Tibial artery (tissue), 4 donors: ENCODE measurements at regions not wholly inside any gene's neighbourhood (a gene's known extent, or its start where the extent isn't known, plus 50 kb on each side); places are given as distances from the start of the nearest gene placed in this dataset.

Source experiments
- DNase-seq, 2 donors: peaks; one replicate each; pipeline ENCODE4 v3.0.0-alpha.2; 2019
- H3K27ac ChIP-seq, 2 donors: fragments of 200-600 bp; sonication (generic) in 1 of 2; 1 replicate in 1 of 2; 2 replicates in 1 of 2; pipeline ENCODE4 v1.5.1; 2018 to 2019; ENCODE audit warnings: mild to moderate bottlenecking in 1 of 2
- H3K27me3 ChIP-seq, 2 donors: fragments of 200-600 bp; sonication (generic) in 1 of 2; one replicate each; pipeline versions ENCODE4 v1.5.1 to v1.6.0; 2016 to 2019
- H3K36me3 ChIP-seq, 3 donors: fragments of 200-600 bp; sonication (generic) in 2 of 3; one replicate each; pipeline ENCODE4 v1.5.1; 2016 to 2019; ENCODE audit warnings: mild to moderate bottlenecking in 2 of 3
- H3K4me1 ChIP-seq, 4 donors: fragments of 200-600 bp; sonication (generic) in 2 of 4; 1 replicate in 3 of 4; 2 replicates in 1 of 4; pipeline ENCODE4 v1.5.1; 2016 to 2019
- H3K4me3 ChIP-seq, 2 donors: fragments of 200-600 bp; sonication (generic) in 1 of 2; 1 replicate in 1 of 2; 2 replicates in 1 of 2; pipeline ENCODE4 v1.5.1; 2018 to 2019; ENCODE audit warnings: mild to moderate bottlenecking in 2 of 2
- H3K9me3 ChIP-seq, 3 donors: fragments of 200-600 bp; sonication (generic) in 1 of 3; one replicate each; pipeline ENCODE4 v1.5.1; 2016 to 2019
- intact Hi-C: fragments of 100-400 bp; cut with DNase I; formaldehyde crosslinking; loops from one replicate; pipeline ENCODE4 v1.15.0; 2023; ENCODE audit warnings: low total_unique reads
- TF ChIP-seq, protein P1 (sequence below), 2 experiments: fragments of 200-600 bp in 1 of 2; fragments of 450-650 bp in 1 of 2; IDR thresholded peaks; one replicate each; pipeline ENCODE4 v1.5.1; 2017 to 2019; ENCODE audit warnings: antibody characterized with exemption in 2 of 2, mild to moderate bottlenecking in 1 of 2, moderate library complexity in 1 of 2

DNA sequence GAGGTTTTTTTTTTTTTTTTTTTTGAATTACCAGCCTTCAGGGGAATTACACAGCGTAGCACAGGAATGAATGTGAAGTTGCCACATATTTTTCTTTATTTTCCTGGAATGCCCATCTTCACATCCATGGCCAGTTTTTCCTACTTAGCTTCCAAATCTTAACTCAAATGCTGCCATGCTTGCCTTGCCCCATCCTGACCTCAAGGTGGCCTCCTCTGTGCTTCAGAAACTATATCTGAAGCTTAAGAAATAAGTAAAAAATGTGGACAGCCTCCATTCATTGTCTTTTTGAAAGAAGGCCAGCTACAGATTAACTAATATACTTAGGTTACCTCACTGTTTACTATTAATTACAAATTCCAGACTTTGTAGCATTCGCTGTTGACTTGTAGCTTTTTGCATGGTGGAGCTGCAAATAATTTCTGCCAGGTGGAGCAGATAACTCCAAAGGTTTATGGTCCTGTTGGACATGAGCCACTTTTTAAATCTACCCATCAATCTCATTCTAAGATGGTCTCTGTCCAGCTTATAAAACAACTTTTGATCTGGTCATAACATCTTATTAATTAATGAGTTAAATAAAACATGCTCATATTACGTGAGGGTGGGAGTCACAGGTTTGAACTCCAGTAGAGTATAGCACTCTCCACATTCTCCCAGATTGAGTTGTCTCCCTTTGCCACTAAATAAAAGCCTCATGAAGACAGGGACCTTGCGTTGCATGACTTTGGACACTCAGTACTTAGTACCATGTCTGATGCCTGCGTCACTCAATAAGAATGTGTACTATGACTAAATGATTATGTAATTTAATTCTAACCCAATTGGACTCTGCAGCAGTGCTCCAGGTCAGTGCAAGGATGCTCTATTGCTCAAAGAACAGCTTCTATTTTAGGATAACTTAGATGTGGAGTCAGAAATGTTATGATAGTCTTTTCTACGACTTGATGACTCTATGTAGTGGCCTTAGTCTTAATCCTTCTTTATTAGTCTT, 678.6 kb upstream of the CITED2 start:
- H3K36me3 ChIP-seq = no peaks in the 10 kb centered on the region
- no peak overlapping the region for H3K4me3 ChIP-seq
- DNase-seq = no peak
- H3K27ac ChIP-seq = no peak overlapping the region
- no peaks in the 10 kb centered on the region for H3K27me3 ChIP-seq
- TF ChIP-seq, protein P1, sequence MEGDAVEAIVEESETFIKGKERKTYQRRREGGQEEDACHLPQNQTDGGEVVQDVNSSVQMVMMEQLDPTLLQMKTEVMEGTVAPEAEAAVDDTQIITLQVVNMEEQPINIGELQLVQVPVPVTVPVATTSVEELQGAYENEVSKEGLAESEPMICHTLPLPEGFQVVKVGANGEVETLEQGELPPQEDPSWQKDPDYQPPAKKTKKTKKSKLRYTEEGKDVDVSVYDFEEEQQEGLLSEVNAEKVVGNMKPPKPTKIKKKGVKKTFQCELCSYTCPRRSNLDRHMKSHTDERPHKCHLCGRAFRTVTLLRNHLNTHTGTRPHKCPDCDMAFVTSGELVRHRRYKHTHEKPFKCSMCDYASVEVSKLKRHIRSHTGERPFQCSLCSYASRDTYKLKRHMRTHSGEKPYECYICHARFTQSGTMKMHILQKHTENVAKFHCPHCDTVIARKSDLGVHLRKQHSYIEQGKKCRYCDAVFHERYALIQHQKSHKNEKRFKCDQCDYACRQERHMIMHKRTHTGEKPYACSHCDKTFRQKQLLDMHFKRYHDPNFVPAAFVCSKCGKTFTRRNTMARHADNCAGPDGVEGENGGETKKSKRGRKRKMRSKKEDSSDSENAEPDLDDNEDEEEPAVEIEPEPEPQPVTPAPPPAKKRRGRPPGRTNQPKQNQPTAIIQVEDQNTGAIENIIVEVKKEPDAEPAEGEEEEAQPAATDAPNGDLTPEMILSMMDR (IDR thresholded peaks at IDR 0.05) = no peak
- intact Hi-C loops = no loop called here
- peaks cover 0 to 30% (median 0%) of the 10 kb centered on the region in 4 donors for H3K4me1 ChIP-seq
- no peaks in the 10 kb centered on the region for H3K9me3 ChIP-seq

- Histone ChIP-seq H3K4me3 (no peak overlapping the region), H3K4me1 (peaks cover 0 to 30% (median 0%) of the 10 kb centered on the region in 4 donors), H3K9me3 (no peaks in the 10 kb centered on the region), H3K27me3 (no peaks in the 10 kb centered on the region), H3K36me3 (no peaks in the 10 kb centered on the region), H3K27ac (no peak overlapping the region)
- DNase-seq = no peak
- intact Hi-C loops = no loop called here
- TF ChIP-seq, protein P1 (IDR thresholded peaks at IDR 0.05) = no peak
Measured at GRCh38 chr6:140051521-140052512, 677.4 kb upstream of the CITED2 start.

DNA sequence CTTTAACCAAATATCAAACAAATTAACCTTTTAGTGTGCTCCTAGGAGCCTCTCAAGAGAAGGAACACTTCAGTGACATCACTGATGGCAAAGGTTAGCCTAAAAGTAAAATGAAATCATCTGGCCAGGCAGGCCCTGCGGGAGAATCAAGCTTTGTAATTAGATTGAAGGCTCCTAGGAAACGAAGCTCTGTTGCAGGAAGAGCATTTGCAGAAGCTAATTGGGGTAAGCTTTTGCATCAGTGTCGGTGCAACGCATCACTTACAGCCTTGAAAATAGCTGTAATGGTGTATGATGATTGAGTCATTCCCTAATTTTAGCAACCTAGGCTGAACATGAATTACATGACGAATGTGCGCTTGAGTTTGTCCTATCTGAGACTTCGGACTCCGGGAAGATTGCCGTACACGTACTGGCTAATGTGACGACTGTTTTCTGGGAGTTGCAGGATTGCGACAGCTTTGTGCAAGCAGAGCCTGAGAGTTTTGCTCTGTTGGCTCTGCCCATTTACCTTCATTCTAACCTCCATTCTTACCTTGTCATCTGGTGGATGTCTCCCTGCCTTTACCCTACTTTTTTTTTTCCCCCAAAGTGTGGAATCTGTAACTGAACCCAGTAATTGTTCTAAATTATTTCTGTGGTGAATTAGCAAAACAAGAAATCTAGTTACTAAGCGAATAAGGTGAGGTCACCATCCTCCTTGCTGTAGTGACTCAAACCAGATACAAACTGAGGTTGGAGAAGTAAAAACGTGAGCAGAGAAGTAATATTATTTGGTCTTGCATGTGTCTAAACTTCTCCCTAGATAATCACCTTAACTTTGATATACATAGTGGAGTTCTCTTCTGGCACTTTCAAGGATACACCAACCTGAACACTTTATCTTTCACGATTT, 675.9 kb upstream of the CITED2 start:
- Histone ChIP-seq H3K4me3 (no peak overlapping the region), H3K27ac (no peak overlapping the region), H3K9me3 (no peaks in the 10 kb centered on the region), H3K4me1 (peaks cover 0 to 30% (median 0%) of the 10 kb centered on the region in 4 donors), H3K27me3 (no peaks in the 10 kb centered on the region), H3K36me3 (no peaks in the 10 kb centered on the region)
- TF ChIP-seq, protein P1 (IDR thresholded peaks at IDR 0.05) = no peak
- DNase-seq = no peak
- intact Hi-C loops = no loop called here

DNA sequence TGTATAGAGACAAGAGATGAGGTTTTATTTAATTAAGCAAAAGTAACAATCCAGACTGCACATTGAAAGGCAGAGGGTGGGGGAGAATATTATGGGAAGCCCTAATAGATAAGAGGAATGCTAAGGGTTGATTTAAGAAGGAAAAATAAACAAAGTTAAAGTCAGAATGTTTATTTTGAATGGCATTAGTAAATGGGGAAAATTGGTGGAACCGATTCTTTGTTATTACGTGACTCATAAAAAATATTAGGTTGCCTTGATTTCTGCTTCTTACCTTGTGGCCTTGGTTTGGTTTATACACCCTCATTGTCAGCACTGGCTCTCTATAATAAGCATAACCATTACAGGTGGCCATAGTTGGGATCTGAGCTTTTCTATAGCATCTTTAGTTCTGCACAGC, 674.8 kb upstream of the CITED2 start:
- Histone ChIP-seq H3K4me1 (peaks cover 0 to 27% (median 0%) of the 10 kb centered on the region in 4 donors), H3K27ac (no peak overlapping the region), H3K9me3 (no peaks in the 10 kb centered on the region), H3K4me3 (no peak overlapping the region), H3K27me3 (no peaks in the 10 kb centered on the region), H3K36me3 (no peaks in the 10 kb centered on the region)
- DNase-seq = no peak
- TF ChIP-seq, protein P1 (IDR thresholded peaks at IDR 0.05) = no peak
- intact Hi-C loops = no loop called here
